GM20000 (cell line): ENCODE measurements at regions not wholly inside any gene's neighbourhood (a gene's known extent, or its start where the extent isn't known, plus 50 kb on each side); places are given as distances from the start of the nearest gene placed in this dataset.

Source experiments
- DNase-seq: peaks from one replicate; pipeline ENCODE4 v3.0.0; 2012; ENCODE audit warnings: low spot score
- TF ChIP-seq, protein P1 (sequence below): IDR thresholded peaks from 2 replicates; pipeline ENCODE4 v1.5.1; 2012; ENCODE audit warnings: mild to moderate bottlenecking, control low read depth; ENCODE audit errors: extremely low read depth, missing control alignments

DNA sequence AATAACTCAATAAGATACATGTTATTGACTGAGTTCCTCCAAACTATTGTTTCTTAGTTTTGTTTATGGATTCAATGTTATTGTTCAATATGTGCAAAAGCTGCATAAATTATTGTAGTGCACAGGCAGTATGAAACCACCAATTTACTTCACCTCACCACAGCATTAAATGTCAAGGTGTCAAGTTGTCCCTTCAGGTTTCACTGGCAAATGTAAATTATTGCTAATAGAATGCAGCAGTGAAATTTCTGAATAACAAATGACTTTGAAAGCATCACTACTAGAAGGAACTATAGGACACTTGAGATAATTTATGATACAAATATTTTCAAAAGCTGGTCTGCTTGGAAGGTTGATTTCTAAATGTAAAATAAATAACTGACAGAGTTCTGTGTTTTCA lies 116.4 kb upstream of the PTPRD start:
- TF ChIP-seq, protein P1, sequence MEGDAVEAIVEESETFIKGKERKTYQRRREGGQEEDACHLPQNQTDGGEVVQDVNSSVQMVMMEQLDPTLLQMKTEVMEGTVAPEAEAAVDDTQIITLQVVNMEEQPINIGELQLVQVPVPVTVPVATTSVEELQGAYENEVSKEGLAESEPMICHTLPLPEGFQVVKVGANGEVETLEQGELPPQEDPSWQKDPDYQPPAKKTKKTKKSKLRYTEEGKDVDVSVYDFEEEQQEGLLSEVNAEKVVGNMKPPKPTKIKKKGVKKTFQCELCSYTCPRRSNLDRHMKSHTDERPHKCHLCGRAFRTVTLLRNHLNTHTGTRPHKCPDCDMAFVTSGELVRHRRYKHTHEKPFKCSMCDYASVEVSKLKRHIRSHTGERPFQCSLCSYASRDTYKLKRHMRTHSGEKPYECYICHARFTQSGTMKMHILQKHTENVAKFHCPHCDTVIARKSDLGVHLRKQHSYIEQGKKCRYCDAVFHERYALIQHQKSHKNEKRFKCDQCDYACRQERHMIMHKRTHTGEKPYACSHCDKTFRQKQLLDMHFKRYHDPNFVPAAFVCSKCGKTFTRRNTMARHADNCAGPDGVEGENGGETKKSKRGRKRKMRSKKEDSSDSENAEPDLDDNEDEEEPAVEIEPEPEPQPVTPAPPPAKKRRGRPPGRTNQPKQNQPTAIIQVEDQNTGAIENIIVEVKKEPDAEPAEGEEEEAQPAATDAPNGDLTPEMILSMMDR = no peak
- no peak for DNase-seq

DNA sequence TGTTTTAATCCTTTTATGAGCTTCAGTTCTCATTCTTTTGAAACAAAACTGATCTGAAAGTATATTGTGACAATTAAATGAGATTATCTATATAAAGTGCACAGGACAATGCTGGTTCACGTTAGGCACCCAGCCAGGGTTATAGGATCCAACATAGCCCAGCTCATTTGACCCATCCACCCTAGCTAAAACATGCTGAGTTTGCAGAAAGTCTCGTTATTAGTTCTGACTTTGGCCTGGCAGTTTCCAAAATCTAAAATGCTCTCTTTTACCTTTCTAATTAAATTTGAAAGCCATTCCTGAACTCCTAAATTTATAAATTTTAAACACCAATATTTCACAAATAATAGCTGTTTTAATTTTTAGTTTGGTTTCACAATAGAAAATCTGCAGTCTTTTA lies 131.9 kb upstream of the PTPRD start:
- DNase-seq = no peak
- TF ChIP-seq, protein P1 = no peak

DNA sequence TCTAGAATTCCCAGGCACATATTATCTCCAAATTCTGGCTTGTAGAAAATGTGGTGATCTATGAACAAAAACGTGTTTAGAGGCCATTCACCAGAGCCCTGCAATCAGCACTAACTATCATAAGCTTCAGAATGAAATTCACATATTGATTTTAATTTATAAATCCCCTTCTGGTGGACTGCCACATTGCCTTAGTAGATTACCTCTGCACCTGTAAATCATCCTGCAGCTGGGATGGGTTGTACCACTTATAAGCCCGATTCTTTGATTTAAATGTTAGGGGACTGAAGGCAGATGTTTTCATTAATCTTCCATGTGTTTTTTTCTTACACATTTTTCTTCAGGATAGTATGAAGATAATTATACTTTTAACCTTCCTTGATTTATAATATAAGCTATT lies 140.7 kb upstream of the PTPRD start:
- TF ChIP-seq, protein P1 = no peak
- DNase-seq = no peak

DNA sequence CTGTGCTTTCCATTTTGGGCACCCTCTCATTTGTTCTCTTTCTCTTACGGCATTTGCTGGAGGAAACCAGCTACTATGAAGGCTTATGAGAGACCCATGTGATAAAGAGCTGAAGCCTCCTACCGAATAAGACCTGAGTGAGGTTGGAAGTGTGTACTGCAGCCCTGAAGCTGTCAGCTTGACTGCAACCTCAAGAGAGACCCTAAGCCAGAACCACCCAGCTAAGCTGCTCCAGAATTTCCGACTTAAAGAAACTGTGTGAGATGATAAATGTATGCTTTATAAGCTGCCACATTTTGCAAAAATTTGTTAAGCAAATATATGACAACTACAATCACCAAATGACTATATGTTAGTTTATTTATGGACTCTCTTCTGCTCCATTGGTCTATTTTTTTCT lies 151.7 kb upstream of the PTPRD start:
- no peak for DNase-seq
- TF ChIP-seq, protein P1 = no peak

DNA sequence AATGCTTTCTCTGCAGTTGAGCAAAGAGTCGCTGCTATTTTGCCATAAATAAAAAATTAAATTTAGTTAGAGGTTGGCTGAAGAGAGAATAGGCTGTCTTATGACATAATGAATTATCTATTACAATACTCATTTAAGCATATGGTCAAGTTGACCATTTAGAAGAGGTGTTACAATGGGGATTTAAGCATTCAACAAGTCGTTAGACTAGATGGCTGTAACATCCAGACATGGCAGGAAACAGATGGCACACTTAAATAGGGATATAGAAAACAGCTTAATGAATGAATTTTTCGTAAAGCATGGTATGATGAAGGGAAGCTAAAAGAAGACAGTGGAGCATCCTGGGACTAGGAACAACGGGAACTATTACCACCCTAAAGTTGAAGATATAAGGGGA lies 160.3 kb upstream of the PTPRD start:
- DNase-seq = no peak
- TF ChIP-seq, protein P1 = no peak

DNA sequence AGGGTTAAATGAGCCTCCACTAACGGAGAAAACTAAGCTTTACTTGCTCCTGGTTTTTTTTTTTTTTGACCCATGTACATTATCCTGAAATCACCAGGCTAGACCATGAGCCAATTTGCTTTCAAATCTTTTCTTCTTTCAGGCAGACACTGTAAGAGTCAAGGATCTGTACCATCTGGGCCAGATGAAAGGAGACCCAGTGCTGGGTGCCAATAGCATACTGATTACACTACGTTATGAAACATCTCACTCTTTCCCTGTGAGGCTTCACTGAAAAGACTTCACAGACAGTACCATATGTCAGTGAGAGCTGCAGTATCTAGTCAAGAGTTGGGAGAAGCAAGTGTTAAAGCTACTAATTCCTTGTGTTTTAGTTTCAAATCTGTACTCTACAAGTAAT lies 161.2 kb upstream of the PTPRD start:
- TF ChIP-seq, protein P1 = no peak
- no peak for DNase-seq

DNA sequence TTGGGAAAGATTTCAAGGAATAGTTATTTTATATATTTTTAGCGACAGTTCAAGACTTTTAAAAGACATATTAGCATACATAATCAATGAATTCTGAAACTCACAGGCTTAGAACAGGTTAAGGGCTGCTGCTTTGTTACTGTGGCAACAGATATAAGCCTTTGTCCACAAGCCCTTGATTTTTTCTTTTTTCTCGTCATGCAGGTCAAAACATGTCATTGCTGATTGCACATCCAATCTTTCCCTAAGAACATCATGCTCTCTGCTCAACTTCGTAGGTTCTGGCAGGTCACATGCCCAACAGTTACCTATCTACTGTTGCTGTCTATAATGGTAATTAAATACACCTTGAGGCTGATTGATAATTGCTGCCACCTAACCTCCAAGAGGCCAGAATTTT lies 172.5 kb upstream of the PTPRD start:
- no peak for DNase-seq
- TF ChIP-seq, protein P1 = no peak

DNA sequence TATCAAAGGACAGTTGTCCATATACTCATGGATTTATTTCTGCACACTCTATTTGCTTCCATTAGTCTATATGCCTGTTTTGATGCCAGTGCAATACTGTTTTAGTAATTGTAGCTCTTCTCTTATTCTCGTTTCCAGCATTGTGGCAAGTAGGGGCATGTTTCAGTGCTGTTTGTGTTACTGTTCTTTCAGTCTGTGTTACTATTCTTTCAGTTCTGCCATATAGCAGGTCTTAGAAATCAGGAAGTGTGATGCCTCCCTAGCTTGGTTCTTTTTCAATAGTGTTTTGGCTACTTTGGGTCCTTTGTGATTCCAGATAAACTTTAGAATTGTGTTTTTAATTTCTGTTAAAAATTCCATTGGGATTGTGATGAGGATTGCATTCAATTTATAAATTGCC lies 180.5 kb upstream of the PTPRD start:
- no peak for DNase-seq
- TF ChIP-seq, protein P1 = no peak
